Nephron (organoid): ENCODE measurements at regions not wholly inside any gene's neighbourhood (a gene's known extent, or its start where the extent isn't known, plus 50 kb on each side); places are given as distances from the start of the nearest gene placed in this dataset.

Source experiments
- H3K27ac Mint-ChIP-seq, 3 experiments: 2 replicates each; pipeline ENCODE4 v1.8.0; 2020; ENCODE audit warnings: mixed read lengths in 3 of 3, mild to moderate bottlenecking in 2 of 3, moderate library complexity in 1 of 3
- H3K27me3 Mint-ChIP-seq: 2 replicates; pipeline ENCODE4 v1.8.0; 2021; ENCODE audit warnings: low read depth, mild to moderate bottlenecking, moderate library complexity, mixed read lengths
- H3K36me3 Mint-ChIP-seq: 2 replicates; pipeline ENCODE4 v1.8.0; 2020; ENCODE audit warnings: low read depth, mixed read lengths
- H3K4me1 Mint-ChIP-seq: 2 replicates; pipeline ENCODE4 v1.8.0; 2020; ENCODE audit warnings: mixed read lengths
- H3K4me3 Mint-ChIP-seq, 3 experiments: 2 replicates each; pipeline ENCODE4 v1.8.0; 2020; ENCODE audit warnings: mild to moderate bottlenecking in 3 of 3, mixed read lengths in 3 of 3, moderate library complexity in 2 of 3
- H3K9me3 Mint-ChIP-seq: 2 replicates; pipeline ENCODE4 v1.8.0; 2020; ENCODE audit warnings: mixed read lengths
- TF ChIP-seq, protein P1 (sequence below), 3 experiments: fragments of 200-600 bp; sonication (generic); IDR thresholded peaks; one replicate each; pipeline ENCODE4 v1.5.0; 2021; ENCODE audit warnings: antibody characterized with exemption in 3 of 3; ENCODE audit not compliant: unreplicated experiment in 3 of 3

DNA sequence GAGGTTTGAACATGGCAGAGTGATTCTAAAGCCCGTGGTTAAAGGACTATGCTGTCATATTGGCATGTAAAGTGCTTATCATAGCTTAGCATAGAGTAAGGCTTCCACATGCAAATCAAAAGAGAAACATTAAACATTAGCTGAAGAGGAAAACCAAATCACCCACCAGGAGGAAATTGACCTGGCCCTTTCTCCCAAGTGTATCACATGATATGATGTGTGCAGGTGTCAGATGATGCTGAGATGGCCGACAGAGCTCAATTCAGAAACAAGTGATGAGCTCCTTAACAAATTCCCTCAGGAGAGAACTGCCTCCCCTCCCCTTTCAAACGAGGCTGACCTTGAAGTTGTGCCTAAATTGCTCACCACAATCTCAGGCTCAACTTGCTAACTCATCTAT lies 217.1 kb upstream of the BTG1 start:
- H3K27ac Mint-ChIP-seq = peak overlapping the region; percentile 84 to 91 (median 87)
- H3K36me3 Mint-ChIP-seq = no peaks in the 10 kb centered on the region
- TF ChIP-seq, protein P1, sequence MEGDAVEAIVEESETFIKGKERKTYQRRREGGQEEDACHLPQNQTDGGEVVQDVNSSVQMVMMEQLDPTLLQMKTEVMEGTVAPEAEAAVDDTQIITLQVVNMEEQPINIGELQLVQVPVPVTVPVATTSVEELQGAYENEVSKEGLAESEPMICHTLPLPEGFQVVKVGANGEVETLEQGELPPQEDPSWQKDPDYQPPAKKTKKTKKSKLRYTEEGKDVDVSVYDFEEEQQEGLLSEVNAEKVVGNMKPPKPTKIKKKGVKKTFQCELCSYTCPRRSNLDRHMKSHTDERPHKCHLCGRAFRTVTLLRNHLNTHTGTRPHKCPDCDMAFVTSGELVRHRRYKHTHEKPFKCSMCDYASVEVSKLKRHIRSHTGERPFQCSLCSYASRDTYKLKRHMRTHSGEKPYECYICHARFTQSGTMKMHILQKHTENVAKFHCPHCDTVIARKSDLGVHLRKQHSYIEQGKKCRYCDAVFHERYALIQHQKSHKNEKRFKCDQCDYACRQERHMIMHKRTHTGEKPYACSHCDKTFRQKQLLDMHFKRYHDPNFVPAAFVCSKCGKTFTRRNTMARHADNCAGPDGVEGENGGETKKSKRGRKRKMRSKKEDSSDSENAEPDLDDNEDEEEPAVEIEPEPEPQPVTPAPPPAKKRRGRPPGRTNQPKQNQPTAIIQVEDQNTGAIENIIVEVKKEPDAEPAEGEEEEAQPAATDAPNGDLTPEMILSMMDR (IDR thresholded peaks at IDR 0.05; ENCODE audit: unreplicated experiment in 3 of 3) = no peak

DNA sequence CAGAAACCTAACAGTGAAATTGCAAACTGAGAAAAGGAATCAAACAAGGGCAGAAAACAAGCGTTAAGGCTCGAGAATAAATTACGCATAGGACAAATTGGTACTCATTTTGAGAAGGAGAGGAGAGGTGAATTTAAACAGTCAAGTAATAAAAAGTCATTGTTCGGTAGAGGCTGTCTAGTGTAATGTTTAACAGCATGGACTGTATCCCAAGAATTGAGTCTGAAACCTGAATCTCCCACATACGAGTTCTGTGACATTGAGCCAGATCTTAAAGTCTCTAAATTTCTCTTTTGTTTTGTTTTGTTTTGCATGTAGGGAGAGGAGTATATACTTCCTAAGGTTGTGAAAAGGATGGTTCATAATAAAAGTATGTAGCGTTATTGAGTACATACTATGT lies 216.5 kb upstream of the BTG1 start:
- Mint-ChIP-seq H3K9me3 (no peaks in the 10 kb centered on the region), H3K4me3 (peak overlapping the region in 2 of 3 experiments; percentile 46 to 73), H3K36me3 (no peaks in the 10 kb centered on the region), H3K27ac (peak overlapping the region; percentile 84 to 91 (median 87)), H3K4me1 (peaks cover 78% of the 10 kb centered on the region), H3K27me3 (no peaks in the 10 kb centered on the region)
- TF ChIP-seq, protein P1 (IDR thresholded peaks at IDR 0.05; ENCODE audit: unreplicated experiment in 3 of 3) = no peak

More for the DNA sequence above, 217.1 kb upstream of the BTG1 start:
- H3K27me3 Mint-ChIP-seq = no peaks in the 10 kb centered on the region
- no peaks in the 10 kb centered on the region for H3K9me3 Mint-ChIP-seq
- H3K4me1 Mint-ChIP-seq = peaks cover 72% of the 10 kb centered on the region
- H3K4me3 Mint-ChIP-seq = peak overlapping the region in 2 of 3 experiments; percentile 61 to 83

DNA sequence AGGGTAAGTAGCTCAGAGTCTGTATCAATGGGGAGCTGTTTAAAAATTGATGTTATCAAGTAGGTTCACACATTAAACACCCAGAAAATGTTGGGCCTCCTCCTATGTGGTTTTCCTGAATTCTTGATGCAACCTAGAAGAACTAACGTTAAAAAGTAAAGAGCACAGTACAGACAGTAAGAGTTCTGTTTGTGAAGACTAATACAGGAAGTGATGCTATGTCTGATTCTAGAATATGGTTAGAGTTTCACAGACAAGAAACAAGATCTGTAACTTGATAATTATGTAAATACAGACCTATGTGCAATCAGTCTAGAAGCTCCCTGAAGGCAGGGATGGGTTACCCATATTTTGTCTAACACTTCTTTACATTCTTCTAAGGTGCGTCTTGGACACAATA lies 214.9 kb upstream of the BTG1 start:
- no peak overlapping the region for H3K4me3 Mint-ChIP-seq
- peak overlapping the region in 2 of 3 experiments; percentile 38 to 91 for H3K27ac Mint-ChIP-seq
- H3K4me1 Mint-ChIP-seq = peaks cover 88% of the 10 kb centered on the region
- TF ChIP-seq, protein P1 (IDR thresholded peaks at IDR 0.05; ENCODE audit: unreplicated experiment in 3 of 3) = no peak
- no peaks in the 10 kb centered on the region for H3K36me3 Mint-ChIP-seq
- H3K9me3 Mint-ChIP-seq = no peaks in the 10 kb centered on the region
- no peaks in the 10 kb centered on the region for H3K27me3 Mint-ChIP-seq

DNA sequence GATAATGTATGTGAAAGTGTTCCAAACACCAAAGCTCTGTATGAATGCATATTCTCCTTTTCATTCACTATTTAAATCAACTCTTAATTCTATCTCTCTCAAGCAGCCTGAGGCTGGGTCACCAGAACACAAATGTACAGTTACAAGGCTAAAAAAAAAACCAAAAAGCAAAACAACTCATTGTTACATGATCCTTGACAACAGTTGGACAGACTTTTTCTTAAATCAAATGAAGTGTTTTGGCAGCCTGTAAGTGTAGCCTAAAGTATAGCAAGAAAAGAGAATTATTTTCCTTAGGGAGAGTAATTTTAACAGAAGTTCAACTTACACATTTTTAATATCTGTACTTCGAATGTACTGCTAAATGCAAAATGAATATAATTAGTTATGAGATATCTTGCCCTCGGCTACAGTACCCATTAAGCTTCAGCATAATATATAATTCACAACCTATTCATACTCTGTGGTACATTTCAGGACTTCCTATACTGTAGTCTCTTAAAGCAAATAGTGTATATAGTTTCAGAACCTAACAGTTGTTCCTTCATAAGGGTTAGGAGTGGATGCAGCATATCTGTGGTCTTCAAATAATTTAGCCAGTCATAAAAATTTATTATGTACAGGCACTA lies 214.0 kb upstream of the BTG1 start:
- Mint-ChIP-seq H3K27me3 (no peaks in the 10 kb centered on the region), H3K9me3 (no peaks in the 10 kb centered on the region), H3K36me3 (no peaks in the 10 kb centered on the region), H3K27ac (peak overlapping the region; percentile 84 to 91 (median 85)), H3K4me3 (peak overlapping the region in 1 of 3 experiments; percentile 9), H3K4me1 (peaks cover 83% of the 10 kb centered on the region)
- TF ChIP-seq, protein P1 (IDR thresholded peaks at IDR 0.05; ENCODE audit: unreplicated experiment in 3 of 3) = no peak

DNA sequence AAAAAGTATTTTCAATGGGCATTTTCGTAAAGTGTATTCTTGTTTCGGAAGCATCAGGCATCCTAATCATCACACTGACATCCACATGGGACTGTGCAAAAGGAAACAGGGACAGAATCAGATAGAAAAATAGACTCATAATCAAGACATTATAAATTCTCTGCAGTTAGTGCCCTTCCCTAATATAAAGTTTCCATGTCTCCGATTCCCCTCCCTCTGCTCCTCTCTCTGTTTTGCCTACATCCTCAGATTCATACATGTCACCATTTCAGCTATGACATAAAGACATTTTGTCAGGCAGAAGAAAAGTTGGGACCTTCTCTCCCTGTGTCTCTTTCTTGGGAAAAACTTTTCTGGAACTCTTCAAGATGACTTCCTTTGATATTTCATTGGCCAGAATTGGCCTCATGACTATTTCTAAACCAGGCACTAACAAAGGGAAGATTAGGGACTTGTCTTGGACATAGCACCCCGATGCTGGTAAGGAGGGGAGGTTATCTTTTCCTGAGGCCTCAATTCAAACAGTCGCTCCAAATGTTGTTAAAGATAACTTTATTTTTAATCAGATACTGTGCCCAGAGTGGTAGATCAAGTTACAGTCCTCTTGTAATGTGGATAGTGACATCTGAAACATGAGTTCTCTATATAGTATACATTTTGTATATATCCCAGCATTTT lies 212.1 kb upstream of the BTG1 start:
- TF ChIP-seq, protein P1 (IDR thresholded peaks at IDR 0.05; ENCODE audit: unreplicated experiment in 3 of 3) = no peak
- peak overlapping the region in 2 of 3 experiments; percentile 30 to 61 for H3K27ac Mint-ChIP-seq
- peaks cover 64% of the 10 kb centered on the region for H3K4me1 Mint-ChIP-seq
- no peaks in the 10 kb centered on the region for H3K9me3 Mint-ChIP-seq
- H3K4me3 Mint-ChIP-seq = no peak overlapping the region
- no peaks in the 10 kb centered on the region for H3K27me3 Mint-ChIP-seq
- no peaks in the 10 kb centered on the region for H3K36me3 Mint-ChIP-seq
